ENCODE measurements at regions not wholly inside any gene's neighbourhood (a gene's known extent, or its start where the extent isn't known, plus 50 kb on each side); places are given as distances from the start of the nearest gene placed in this dataset.

DNA sequence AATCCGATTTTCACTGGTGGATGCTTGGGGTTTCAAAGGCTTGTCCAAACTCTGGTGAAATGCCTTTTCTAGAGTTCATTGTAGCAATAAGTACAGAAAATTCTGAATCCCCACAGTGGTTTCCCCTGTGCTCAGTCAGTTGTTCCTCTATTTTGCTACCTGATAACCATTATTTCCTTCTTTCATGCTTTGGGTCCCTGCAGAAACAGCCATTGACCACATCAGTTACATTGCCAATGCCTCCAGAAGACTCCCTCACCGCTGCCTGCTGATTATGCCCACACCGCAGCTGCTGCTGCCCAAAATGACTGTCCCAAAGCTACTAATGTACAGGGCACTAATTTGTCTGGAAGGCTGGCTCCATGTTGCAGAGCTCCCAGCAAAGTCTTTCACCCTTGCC is 517.3 kb downstream of the KLF12 start:
- TF ChIP-seq EZH2 (IDR thresholded peaks at IDR 0.05), result no peak
- no peak for TF ChIP-seq POLR2AphosphoS5 (IDR thresholded peaks at IDR 0.05; ENCODE audit: borderline replicate concordance, low read depth, low read length)
- no peak for TF ChIP-seq FOXP2 (optimal IDR thresholded peaks at IDR 0.05; ENCODE audit: control extremely low read depth, extremely low read length, insufficient read depth)

All from SK-N-MC (cell line).